Psoas muscle (tissue), 7 donors: ENCODE measurements at regions not wholly inside any gene's neighbourhood (a gene's known extent, or its start where the extent isn't known, plus 50 kb on each side); places are given as distances from the start of the nearest gene placed in this dataset.

ENCODE experiments used
- ATAC-seq, 4 donors: fragments of 200-7000 bp; cut with Tn5 transposase; one replicate each; pipeline ENCODE4 v1.9.1; 2020; ENCODE audit warnings: moderate library complexity in 3 of 4, mild to moderate bottlenecking in 2 of 4
- DNase-seq, 2 donors: peaks; one replicate each; pipeline ENCODE4 v3.0.0-alpha.2; 2020
- H3K27ac ChIP-seq: fragments of 200-600 bp; one replicate; pipeline ENCODE4 v1.8.0; 2022
- H3K27me3 ChIP-seq, 3 donors: fragments of 200-600 bp in 1 of 3; one replicate each; pipeline versions ENCODE4 v1.6.1 to v1.8.0; 2013 to 2022; ENCODE audit warnings: low read length in 2 of 3, mild to moderate bottlenecking in 2 of 3, moderate library complexity in 1 of 3; ENCODE audit not compliant: insufficient read depth in 3 of 3
- H3K36me3 ChIP-seq, 2 donors: fragments of 200-600 bp in 1 of 2; one replicate each; pipeline versions ENCODE4 v1.6.1 to v1.8.0; 2013 to 2022; ENCODE audit warnings: low read depth in 1 of 2, mild to moderate bottlenecking in 1 of 2, moderate library complexity in 1 of 2; ENCODE audit not compliant: insufficient read depth in 1 of 2
- H3K4me1 ChIP-seq: fragments of 200-600 bp; one replicate; pipeline ENCODE4 v1.8.0; 2022
- H3K4me3 ChIP-seq: fragments of 200-600 bp; one replicate; pipeline ENCODE4 v1.8.0; 2022; ENCODE audit warnings: mild to moderate bottlenecking
- H3K9me3 ChIP-seq: fragments of 200-600 bp; one replicate; pipeline ENCODE4 v1.8.0; 2022
- CTCF ChIP-seq: fragments of 200-600 bp; IDR thresholded peaks from one replicate; pipeline ENCODE4 v1.8.0; 2022; ENCODE audit warnings: antibody characterized with exemption
- WGBS, 3 donors: extraction: QIAGEN DNeasy Blood & Tissue Kit; methylation state at CpG; one replicate each; pipeline versions ENCODE4 v1.1.6 to v1.1.7; 2013; 5-methylcytosine and 5-hydroxymethylcytosine counted together
- intact Hi-C, 2 donors: fragments of 100-400 bp; cut with DNase I; formaldehyde crosslinking; loops; one replicate each; pipeline versions ENCODE4 v1.11.0 to v1.14.2; 2022
- donor health status: healthy with polysubstance abuse.
- donor health status: DM: no; HTN: no; CAD: no; lungs with moderate emphysema.
- donor health status: Bipolar disorder and iron deficiency.
- donor health status: healthy.
- donor health status: DM: yes; HTN: yes; CAD: no.
- donor health status: DM: no; HTN: no; CAD: no.
- donor health status: DM: yes; HTN: yes; CAD: no.

GRCh38 chr2:43097644-43098408, 128.6 kb downstream of the ZFP36L2 start:
- Histone ChIP-seq H3K27me3 (no peaks in the 10 kb centered on the region), H3K9me3 (no peaks in the 10 kb centered on the region), H3K27ac (no peak overlapping the region), H3K4me3 (no peak overlapping the region), H3K4me1 (peaks cover 5% of the 10 kb centered on the region), H3K36me3 (no peaks in the 10 kb centered on the region)
- ATAC-seq, result no peak
- 50 to 52% (median 51%) methylated on average over 7 of the region's 7 CpGs for WGBS, 3 donors
- intact Hi-C loops, result no loop called here
- TF ChIP-seq CTCF, result no peak
- DNase-seq, result no peak

GRCh38 chr2:43095533-43096295, 130.7 kb downstream of the ZFP36L2 start:
- Histone ChIP-seq H3K27ac (no peak overlapping the region), H3K36me3 (no peaks in the 10 kb centered on the region), H3K4me3 (no peak overlapping the region), H3K4me1 (no peaks in the 10 kb centered on the region), H3K9me3 (peaks cover 8% of the 10 kb centered on the region), H3K27me3 (no peaks in the 10 kb centered on the region)
- TF ChIP-seq CTCF, result no peak
- no peak for ATAC-seq
- WGBS, 3 donors, result 93 to 96% (median 95%) methylated on average over 4 of the region's 4 CpGs
- no peak for DNase-seq
- intact Hi-C loops, result no loop called here

GRCh38 chr2:43092520-43093179, 133.8 kb downstream of the ZFP36L2 start:
- 73 to 76% (median 75%) methylated on average over 2 of the region's 2 CpGs for WGBS, 3 donors
- no peak for TF ChIP-seq CTCF
- no peak overlapping the region for H3K27ac ChIP-seq

GRCh38 chr2:43090317-43090716, 136.1 kb downstream of the ZFP36L2 start:
- ATAC-seq (no peak), DNase-seq (no peak)
- TF ChIP-seq CTCF, result no peak
- Histone ChIP-seq H3K27me3 (no peaks in the 10 kb centered on the region), H3K27ac (no peak overlapping the region), H3K9me3 (peaks cover 13% of the 10 kb centered on the region), H3K4me1 (peaks cover 20% of the 10 kb centered on the region), H3K4me3 (no peak overlapping the region), H3K36me3 (no peaks in the 10 kb centered on the region)
- intact Hi-C loops, result no loop called here
- 92 to 100% (median 100%) methylated on average over 1 of the region's 1 CpG for WGBS, 3 donors

More at GRCh38 chr2:43092520-43093179, 133.8 kb downstream of the ZFP36L2 start:
- H3K4me3 ChIP-seq, result no peak overlapping the region
- intact Hi-C loops, result no loop called here
- no peaks in the 10 kb centered on the region for H3K27me3 ChIP-seq
- peaks cover 13% of the 10 kb centered on the region for H3K9me3 ChIP-seq
- H3K36me3 ChIP-seq, result no peaks in the 10 kb centered on the region
- ATAC-seq (no peak), DNase-seq (no peak)
- no peaks in the 10 kb centered on the region for H3K4me1 ChIP-seq
